Esophagus muscularis mucosa (tissue), 4 donors: ENCODE measurements at regions not wholly inside any gene's neighbourhood (a gene's known extent, or its start where the extent isn't known, plus 50 kb on each side); places are given as distances from the start of the nearest gene placed in this dataset.

Experiments used
- DNase-seq: peaks from one replicate; pipeline ENCODE4 v3.0.0-alpha.2; 2017; ENCODE audit errors: extremely low spot score
- H3K27ac ChIP-seq, 4 donors: fragments of 200-600 bp; sonication (generic); replicated peaks in 1 of 4; 1 replicate in 3 of 4; 2 replicates in 1 of 4; pipeline ENCODE4 v1.5.1; 2016 to 2019; ENCODE audit warnings: mild to moderate bottlenecking in 1 of 4
- H3K27me3 ChIP-seq, 4 donors: fragments of 200-600 bp; sonication (generic); one replicate each; pipeline versions ENCODE4 v1.5.1 to v1.6.0; 2016 to 2019
- H3K36me3 ChIP-seq, 4 donors: fragments of 200-600 bp; sonication (generic); one replicate each; pipeline ENCODE4 v1.5.1; 2016 to 2019
- H3K4me1 ChIP-seq, 4 donors: fragments of 200-600 bp; sonication (generic); one replicate each; pipeline ENCODE4 v1.5.1; 2016 to 2019
- H3K4me3 ChIP-seq, 4 donors: fragments of 200-600 bp; sonication (generic); 1 replicate in 2 of 4; 2 replicates in 2 of 4; pipeline ENCODE4 v1.5.1; 2016 to 2019; ENCODE audit warnings: mild to moderate bottlenecking in 4 of 4, moderate library complexity in 1 of 4
- H3K9me3 ChIP-seq, 4 donors: fragments of 200-600 bp; sonication (generic); 1 replicate in 3 of 4; 2 replicates in 1 of 4; pipeline ENCODE4 v1.5.1; 2016 to 2019
- EP300 ChIP-seq: sonication (generic); formaldehyde crosslinking; IDR thresholded peaks from one replicate; pipeline ENCODE4 v1.6.1; 2017; ENCODE audit warnings: antibody characterized with exemption
- POLR2A ChIP-seq: fragments of 450-650 bp; IDR thresholded peaks from one replicate; pipeline ENCODE4 v1.6.1; 2017; ENCODE audit warnings: antibody characterized with exemption, moderate library complexity, mild to moderate bottlenecking, low read depth
- POLR2AphosphoS5 ChIP-seq, 2 donors: sonication (generic); formaldehyde crosslinking; IDR thresholded peaks; one replicate each; pipeline ENCODE4 v1.6.1; 2017; ENCODE audit warnings: antibody characterized with exemption in 2 of 2
- WGBS: methylation state at CpG from one replicate; pipeline ENCODE4 v1.1.5; 2018; 5-methylcytosine and 5-hydroxymethylcytosine counted together
- intact Hi-C: fragments of 100-400 bp; cut with DNase I; formaldehyde crosslinking; loops from one replicate; pipeline ENCODE4 v1.15.1; 2023
- TF ChIP-seq, protein P1 (sequence below), 3 experiments: fragments of 200-600 bp in 2 of 3; fragments of 450-650 bp in 1 of 3; sonication (generic) in 2 of 3; IDR thresholded peaks; one replicate each; pipeline ENCODE4 v1.5.1; 2017 to 2019; ENCODE audit warnings: antibody characterized with exemption in 3 of 3, mild to moderate bottlenecking in 2 of 3, moderate library complexity in 1 of 3

DNA sequence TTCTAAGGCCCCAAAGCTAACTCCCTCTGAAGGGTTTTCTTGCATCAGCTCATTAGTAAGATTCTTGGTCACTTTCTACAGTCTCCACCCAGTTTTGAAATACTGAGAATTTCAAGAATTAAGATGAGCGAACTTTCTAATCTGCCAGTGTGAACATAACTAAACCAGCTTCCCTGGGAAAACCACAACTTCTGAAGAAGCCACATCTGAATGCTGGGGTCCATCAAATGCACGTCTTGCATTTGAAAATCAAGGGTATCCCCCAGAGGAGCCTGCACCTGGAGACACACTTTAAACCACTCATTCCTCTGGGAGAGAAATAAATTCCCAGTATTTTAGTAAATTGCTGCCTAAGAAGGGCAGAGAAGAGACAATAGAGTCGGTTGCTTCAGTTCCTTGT is 292.1 kb upstream of the CDH4 start:
- intact Hi-C loops = loop anchor here (10.0 kb wide), 1 partner anchor 65 kb away; no protein-coding TSS in a partner anchor
- Histone ChIP-seq H3K4me3 (no peak overlapping the region), H3K27ac (no peak overlapping the region), H3K36me3 (no peaks in the 10 kb centered on the region), H3K4me1 (peaks cover 0 to 26% (median 20%) of the 10 kb centered on the region in 4 donors), H3K27me3 (no peaks in the 10 kb centered on the region), H3K9me3 (no peaks in the 10 kb centered on the region)
- DNase-seq = no peak
- 77% methylated on average over 3 of the region's 3 CpGs for WGBS
- TF ChIP-seq POLR2A = no peak
- no peak for TF ChIP-seq POLR2AphosphoS5 (IDR thresholded peaks at IDR 0.05)
- TF ChIP-seq EP300 = no peak
- TF ChIP-seq, protein P1, sequence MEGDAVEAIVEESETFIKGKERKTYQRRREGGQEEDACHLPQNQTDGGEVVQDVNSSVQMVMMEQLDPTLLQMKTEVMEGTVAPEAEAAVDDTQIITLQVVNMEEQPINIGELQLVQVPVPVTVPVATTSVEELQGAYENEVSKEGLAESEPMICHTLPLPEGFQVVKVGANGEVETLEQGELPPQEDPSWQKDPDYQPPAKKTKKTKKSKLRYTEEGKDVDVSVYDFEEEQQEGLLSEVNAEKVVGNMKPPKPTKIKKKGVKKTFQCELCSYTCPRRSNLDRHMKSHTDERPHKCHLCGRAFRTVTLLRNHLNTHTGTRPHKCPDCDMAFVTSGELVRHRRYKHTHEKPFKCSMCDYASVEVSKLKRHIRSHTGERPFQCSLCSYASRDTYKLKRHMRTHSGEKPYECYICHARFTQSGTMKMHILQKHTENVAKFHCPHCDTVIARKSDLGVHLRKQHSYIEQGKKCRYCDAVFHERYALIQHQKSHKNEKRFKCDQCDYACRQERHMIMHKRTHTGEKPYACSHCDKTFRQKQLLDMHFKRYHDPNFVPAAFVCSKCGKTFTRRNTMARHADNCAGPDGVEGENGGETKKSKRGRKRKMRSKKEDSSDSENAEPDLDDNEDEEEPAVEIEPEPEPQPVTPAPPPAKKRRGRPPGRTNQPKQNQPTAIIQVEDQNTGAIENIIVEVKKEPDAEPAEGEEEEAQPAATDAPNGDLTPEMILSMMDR (IDR thresholded peaks at IDR 0.05) = no peak

DNA sequence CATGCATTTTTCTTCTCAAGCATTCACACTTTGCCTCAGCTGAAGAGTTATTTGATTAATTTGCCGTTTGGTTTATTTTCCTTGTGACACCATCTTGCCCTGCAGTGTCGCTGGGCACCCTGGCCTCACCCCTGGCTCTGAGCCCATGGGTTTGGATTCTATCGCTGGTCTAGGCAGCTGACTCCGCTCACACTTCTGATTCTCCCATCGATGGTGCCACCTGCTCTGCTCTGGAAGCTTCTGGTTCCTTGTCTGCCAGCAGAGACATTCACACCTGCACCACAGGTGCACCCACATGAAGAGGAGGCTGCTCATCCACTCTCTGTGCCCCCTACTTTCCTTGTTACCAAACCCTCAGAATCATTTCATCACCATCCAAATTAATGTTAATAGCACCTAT is 291.6 kb upstream of the CDH4 start:
- Histone ChIP-seq H3K9me3 (no peaks in the 10 kb centered on the region), H3K4me1 (peaks cover 0 to 26% (median 18%) of the 10 kb centered on the region in 4 donors), H3K27ac (no peak overlapping the region), H3K36me3 (no peaks in the 10 kb centered on the region), H3K27me3 (no peaks in the 10 kb centered on the region), H3K4me3 (no peak overlapping the region)
- WGBS = 70% methylated on average over 5 of the region's 5 CpGs
- TF ChIP-seq, protein P1 (IDR thresholded peaks at IDR 0.05) = no peak
- no peak for TF ChIP-seq EP300
- TF ChIP-seq POLR2A = no peak
- TF ChIP-seq POLR2AphosphoS5 (IDR thresholded peaks at IDR 0.05) = no peak
- DNase-seq = no peak
- intact Hi-C loops = no loop called here

DNA sequence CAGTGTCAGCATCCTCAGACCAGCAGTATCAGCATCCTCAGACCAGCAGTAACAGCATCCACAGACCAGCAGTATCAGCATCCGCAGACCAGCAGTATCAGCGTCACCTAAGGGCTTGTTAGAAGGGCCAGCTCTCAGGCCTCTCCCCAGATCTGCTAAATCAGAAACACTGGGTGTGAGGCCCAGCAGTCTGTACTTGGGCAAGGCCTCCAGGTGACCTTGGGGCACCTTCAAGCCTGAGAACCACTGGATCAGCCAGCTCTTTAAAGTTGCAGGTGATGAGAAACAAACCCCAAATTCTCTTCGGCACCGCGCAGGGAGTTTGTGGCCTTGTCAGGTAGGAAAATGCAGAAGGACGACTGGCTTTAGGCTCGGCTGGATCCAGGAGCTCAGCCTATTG is 290.5 kb upstream of the CDH4 start:
- Histone ChIP-seq H3K36me3 (no peaks in the 10 kb centered on the region), H3K9me3 (no peaks in the 10 kb centered on the region), H3K27me3 (no peaks in the 10 kb centered on the region), H3K27ac (no peak overlapping the region), H3K4me3 (no peak overlapping the region), H3K4me1 (peaks cover 0 to 21% (median 15%) of the 10 kb centered on the region in 4 donors)
- intact Hi-C loops = no loop called here
- 90% methylated on average over 7 of the region's 7 CpGs for WGBS
- TF ChIP-seq EP300 (no peak), POLR2AphosphoS5 (IDR thresholded peaks at IDR 0.05) (no peak), POLR2A (no peak)
- TF ChIP-seq, protein P1 (IDR thresholded peaks at IDR 0.05) = no peak
- no peak for DNase-seq

DNA sequence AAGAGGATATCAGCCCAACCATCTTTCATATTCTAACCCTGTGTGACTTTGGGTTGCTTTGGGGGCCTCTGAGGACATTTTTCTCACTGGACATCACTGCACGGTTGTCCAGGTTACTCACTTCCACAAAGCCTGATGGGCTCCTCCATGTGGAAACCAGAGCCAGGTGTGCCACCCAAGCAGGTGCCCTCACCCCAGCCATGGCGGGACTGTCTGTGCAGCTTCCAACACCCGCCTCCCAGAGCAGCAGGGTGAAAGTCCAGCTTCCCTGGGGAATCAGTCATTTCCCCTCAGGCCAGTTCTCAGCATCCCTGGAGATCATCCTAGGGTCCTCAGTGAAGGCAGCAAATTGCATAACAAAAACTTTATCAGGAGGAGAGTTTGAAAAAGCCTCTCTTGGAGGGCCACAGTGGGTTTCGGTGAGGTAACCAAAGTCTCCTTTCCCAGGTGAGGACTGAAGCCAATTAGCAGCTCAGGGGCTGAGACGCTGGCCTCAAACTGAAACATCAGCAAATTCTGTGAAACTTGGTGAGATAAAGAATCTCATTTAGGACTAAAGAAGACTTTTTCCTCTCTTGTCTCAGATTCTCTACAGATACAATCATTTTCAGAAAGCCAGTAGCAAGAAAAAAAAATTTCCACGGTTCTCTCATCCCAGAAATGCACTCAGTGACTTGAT is 289.6 kb upstream of the CDH4 start:
- TF ChIP-seq POLR2AphosphoS5 (IDR thresholded peaks at IDR 0.05) (no peak), POLR2A (no peak), EP300 (no peak)
- TF ChIP-seq, protein P1 (IDR thresholded peaks at IDR 0.05) = no peak
- H3K27ac ChIP-seq = peak overlapping the region in 1 of 4 donors; percentile 43
- intact Hi-C loops = no loop called here
- WGBS = 76% methylated on average over 6 of the region's 6 CpGs
- H3K36me3 ChIP-seq = no peaks in the 10 kb centered on the region
- H3K4me3 ChIP-seq = no peak overlapping the region
- H3K4me1 ChIP-seq = peaks cover 0 to 21% (median 15%) of the 10 kb centered on the region in 4 donors
- H3K27me3 ChIP-seq = no peaks in the 10 kb centered on the region
- H3K9me3 ChIP-seq = no peaks in the 10 kb centered on the region
- DNase-seq = no peak

DNA sequence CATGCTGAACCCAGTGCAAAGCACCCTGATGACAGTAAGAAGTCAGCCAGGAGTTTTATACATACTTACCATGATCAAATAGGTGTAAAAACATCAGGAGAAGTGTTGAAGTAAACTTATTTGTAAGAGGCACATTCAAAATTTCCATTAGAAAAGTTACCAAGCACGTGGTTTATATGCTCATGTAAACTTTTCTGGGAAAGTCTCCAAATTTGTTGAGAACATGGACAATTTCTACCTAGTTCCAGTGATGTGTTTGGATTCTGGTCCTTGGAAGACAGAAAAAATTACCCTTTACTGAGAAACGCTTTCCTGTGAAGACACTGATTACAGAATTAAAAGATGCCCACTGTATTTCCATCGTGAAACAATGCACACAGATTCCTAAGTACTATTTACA is 288.9 kb upstream of the CDH4 start:
- Histone ChIP-seq H3K4me1 (peaks cover 0 to 21% (median 15%) of the 10 kb centered on the region in 4 donors), H3K4me3 (no peak overlapping the region), H3K27ac (peak overlapping the region in 1 of 4 donors; percentile 43), H3K9me3 (no peaks in the 10 kb centered on the region), H3K36me3 (no peaks in the 10 kb centered on the region), H3K27me3 (no peaks in the 10 kb centered on the region)
- 10% methylated on average over 3 of the region's 3 CpGs for WGBS
- no peak for TF ChIP-seq POLR2A
- TF ChIP-seq, protein P1 (IDR thresholded peaks at IDR 0.05) = no peak
- TF ChIP-seq POLR2AphosphoS5 (IDR thresholded peaks at IDR 0.05) = no peak
- TF ChIP-seq EP300 = no peak
- intact Hi-C loops = no loop called here
- no peak for DNase-seq
